ENCODE measurements at regions not wholly inside any gene's neighbourhood (a gene's known extent, or its start where the extent isn't known, plus 50 kb on each side); places are given as distances from the start of the nearest gene placed in this dataset.

DNA sequence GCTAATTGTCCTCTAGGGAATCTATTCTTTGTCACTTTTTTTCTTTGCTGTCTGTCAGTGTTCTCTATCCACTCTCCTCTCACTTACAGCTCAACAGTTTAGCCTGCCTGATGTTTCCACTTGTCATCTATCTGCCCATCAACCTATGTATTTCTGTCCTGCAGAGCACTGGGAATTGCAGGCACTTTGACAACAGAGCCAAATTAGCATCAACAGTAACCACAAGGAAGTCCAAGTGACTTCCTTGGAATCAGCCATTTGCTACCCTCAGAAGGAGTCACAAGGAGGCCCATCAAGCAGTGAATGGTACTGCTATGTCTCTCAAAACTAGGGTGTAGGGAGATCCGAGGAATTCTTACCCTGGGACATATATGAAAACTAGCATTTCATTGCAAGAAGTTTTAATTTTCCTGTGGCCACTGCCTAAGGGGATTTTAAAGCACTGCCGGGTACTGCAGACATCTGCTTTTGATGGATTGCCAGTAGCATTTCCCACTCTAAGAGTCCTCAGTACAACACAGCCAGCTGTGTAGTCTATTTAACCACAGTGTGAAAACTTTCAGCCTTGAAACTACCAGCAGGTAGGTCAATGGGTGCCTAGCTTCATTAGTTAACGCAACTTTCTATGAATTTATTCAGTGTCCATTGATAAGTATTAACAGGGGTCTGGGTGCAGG, 898.8 kb downstream of the NTRK3 start:
- no peak for DNase-seq

DNA sequence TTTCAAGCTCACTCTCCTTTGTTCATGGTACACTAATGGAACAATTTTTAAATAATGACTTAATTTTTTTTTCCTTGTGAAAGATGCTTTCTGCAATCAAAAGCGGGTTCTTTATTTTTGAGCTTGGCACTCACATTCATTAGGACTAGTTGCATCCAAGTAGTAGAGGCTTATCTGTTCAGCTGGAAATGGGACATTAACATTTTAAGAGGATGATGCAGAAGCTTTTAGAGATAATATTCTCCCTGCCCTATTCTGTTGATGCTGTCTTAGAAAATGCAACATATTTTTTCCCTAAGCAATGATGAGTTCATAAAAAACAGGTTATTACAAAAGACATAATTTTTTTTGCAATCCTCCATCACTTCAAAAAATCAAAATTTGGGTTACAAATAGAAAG, 900.6 kb downstream of the NTRK3 start:
- DNase-seq, result no peak

DNA sequence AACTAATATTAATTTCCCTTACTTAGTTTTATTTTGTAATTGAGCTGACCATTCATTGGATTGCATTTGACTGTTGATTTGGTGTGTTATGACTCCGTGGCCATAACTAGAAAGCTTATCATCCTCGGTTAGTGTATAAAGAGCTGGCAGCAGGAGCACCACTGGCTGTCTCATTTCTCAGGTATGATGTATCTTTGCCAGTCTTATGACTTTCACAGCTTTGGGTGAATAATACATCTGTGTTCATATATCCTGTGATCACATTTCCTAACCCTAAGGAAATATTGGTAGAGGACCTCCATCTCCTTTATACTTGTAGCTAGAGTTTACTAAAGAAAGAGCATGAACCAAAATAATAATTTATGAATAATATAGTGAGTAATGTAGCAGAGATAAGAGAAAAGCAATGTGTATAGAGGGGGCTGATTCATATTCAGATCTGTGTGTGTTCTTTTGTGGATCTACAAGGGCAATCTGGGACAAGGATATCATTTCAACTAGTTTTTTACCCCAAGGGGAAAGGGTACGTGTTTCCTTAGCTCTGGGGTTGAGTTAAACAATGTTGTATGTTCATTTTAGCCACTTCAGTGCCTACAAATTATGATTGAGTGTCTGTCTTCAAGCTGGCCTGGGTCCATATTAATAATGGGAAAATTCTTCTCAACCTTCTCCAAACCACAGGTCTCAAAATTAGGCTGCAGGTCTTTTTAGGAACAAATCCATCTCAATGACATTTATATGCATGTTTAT, 901.7 kb downstream of the NTRK3 start:
- DNase-seq, result no peak

DNA sequence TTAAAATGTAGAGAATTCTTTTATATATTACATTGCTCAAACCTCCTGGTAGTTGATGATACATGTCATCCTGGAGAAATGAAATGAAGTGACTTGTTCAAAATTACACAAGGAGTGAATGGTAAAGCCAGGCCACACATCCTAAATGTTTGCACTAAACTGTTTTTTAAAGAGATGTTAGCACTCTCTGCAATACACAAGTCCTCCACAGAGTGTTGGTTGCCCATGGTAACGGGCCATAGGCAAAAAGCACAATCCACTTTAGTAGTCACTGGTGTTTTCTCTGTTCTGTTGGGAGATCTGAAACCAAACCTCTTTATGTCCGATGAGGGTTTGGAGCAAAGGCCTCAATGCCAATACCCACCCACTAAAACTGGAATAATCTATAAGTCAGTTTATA, 907.4 kb downstream of the NTRK3 start:
- DNase-seq, result peak in 1 of 2 donors; percentile 7

DNA sequence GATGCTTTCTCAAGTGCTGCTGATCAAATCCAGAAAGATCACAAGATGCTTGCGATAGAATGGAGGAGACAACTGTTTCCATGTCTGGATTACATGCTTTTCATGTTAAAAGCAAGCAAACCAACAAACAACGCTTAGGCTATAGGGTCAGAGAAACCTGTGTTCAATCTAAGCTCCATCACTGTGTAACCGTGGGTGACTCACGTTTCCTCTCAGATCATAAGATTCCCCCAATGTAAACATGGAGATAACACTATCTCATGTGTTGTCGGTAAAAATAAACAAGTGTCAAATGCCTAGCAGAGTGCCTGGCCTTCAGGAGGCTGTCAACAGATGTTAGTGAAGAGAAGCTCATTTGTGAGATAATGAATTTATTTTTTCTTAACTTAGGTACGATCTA, 907.8 kb downstream of the NTRK3 start:
- DNase-seq, result no peak

DNA sequence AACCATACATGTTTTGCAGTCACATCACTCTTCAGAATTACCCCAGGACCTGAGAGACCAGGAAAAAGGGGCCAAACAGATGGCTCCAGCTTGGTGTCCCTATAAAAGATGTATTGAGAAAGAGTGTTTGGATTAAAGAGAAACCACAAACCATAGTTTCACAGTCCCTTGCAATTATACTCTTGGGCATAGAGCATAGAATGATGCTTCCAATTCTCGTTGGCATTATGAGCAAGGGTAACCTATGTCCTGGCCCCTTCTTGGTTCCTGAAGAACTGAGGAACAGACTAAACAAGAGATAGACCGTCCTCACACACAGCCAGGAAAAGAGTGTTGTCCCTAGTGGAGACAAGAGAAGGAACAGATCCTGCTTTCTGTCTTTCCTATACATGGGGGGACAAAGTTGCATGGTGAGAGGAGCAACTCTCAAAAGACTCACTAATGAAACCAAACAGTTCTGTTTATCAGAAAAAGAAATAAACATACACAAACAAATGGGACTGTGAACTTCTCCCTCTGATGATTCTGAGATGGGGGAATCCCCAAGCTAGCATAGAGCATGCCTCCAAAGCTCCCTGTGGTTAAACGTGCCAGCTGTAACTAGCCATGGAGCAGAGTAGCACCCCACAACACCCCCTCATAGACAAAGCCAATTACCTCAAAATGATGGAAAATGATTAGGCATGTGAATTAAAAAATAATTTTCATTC, 908.6 kb downstream of the NTRK3 start:
- DNase-seq, result no peak

DNA sequence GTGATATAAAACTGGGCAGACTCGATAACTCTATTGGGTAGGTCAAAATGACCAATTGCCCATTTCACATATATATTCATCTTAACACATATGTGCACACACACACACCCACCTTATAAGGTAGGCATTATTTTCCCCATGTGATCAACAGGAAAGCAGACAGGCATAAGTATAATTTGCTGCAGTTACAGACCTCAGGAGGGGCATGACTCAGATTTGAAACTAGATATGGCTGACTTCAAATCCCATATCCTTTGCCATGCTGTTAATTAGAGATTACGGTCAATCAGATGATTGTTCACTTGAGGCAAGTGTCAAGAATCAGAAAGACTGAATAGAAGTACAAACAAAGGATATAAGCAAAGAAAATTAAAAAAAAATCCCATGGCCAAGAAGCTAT, 910.6 kb downstream of the NTRK3 start:
- DNase-seq, result no peak

DNA sequence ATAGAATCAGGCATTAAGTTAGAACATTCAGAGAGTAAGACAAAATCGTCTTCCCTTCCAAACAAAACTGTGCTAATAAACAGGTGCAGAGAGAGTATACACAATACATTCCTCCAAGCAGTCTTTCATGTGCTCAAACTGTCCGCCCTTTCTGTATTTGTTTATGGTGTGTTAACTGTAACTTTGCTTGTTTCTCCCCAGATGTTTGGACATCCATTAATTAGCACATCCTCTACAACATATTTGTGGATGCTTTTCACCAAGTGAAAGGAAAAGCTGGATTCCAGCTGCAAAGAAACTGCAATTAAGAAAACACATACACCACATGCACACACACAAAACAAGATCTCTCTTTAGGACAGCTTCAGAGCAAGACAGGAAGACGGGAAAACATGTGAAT, 912.6 kb downstream of the NTRK3 start:
- no peak for DNase-seq

DNA sequence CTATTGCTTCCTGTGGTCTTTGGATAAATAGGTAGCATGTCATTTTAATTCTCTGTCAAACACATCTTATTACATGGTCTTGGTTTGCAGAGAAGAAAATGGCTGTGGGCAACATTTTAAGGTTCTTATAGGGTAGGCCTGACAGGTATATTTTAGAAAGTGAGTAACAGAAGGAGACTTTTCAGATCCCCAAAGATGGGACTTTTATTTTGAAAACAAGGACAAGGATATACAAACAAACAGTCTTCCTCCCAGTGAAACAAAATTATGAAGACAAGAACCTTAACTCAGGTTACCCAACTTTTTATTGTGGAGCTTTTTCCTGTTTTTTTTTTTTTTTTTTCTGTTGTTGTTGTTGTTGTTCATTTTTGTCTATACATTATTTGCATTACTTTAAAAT, 916.2 kb downstream of the NTRK3 start:
- no peak for DNase-seq

DNA sequence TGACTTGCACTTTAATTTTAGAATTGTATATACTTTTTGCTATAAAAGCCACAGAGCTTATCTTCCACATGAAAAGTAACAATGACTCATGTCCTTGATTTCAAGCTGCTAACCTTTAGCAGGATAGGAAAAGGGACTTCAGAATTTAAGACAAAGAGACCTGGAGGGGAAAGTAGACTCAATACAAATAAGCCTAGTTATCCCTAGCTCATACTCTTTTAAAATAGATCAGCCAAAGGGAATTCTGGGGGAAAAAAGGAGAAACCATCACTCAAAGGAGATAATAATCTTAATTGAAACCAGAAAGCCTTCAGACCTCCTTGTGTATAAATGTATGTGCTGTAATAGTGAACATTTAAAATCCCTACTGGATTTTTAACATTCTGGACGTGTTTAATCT, 930.3 kb downstream of the NTRK3 start:
- DNase-seq, result no peak

DNA sequence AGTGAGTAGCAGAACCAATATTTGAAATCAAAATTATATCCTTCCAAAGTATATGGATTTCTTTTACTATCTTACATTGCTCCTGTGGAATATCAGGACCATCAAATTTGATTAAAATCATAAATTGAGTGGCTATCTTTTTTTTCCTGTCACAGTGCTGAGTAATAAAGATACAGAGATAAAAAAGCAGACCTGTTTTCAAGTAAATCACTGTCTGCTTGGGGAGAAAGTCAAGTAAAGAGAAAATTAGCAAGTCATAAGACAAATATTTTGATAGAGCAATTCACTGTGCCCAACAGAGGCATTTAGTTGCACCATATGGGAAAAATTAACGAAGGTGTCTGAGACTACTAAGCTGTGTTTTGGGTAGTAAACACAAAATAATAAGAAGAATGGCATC, 933.7 kb downstream of the NTRK3 start:
- DNase-seq, result no peak

DNA sequence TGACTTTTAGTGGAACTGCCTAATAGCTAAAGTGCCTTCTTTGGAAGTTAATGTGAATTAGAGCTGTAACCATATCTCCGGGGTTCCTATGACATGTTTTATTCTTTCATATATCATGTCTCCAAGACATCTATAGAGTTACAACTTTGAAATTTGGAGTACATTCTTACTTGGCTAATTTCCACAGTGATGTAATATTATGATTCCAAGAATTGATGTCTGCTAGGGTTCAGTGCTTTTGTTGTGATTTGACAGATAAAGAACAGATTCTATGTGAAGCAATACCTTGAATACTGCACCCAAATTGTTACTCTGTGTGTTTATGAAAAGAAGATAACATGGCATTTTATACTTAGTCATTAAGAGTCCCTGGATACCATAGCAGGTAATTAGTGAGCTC, 934.3 kb downstream of the NTRK3 start:
- DNase-seq, result no peak

DNA sequence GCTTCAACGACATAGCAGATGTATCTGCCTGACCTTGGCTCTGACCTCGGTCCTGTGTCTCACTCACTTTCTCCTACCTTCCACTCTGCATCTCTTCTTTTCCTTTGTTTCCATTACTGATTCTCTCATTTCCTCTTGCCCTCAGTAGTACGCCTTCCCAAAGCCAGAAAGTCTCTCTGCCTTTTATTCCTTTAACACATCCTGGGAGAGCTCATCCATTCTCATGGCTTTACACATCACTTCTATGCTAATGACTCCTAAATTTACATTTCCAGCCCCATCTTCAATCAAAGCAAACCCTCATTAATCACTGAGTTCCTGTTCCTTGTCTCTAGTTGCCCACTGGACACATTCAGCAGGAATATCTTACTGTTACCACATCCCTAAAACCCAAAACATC, 938.6 kb downstream of the NTRK3 start:
- DNase-seq, result no peak

DNA sequence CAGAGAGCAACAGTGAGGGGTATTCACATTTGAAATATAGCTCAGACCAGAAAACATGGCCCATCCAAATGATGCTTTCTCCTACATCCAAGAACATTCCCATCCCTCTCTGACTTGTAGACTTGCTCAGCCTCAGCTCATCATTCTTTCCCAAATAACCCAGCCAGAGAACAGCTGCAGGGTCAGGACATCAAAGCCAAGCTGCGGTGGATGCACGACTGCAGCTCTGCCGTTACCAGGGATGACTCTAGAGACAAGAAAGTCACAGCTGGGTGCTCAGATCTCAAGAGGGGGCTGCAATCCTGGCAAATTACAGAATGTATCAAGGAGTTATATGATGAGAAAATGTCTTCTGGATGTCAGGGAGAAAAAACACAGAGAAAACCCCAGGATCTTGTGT, 944.3 kb downstream of the NTRK3 start:
- DNase-seq, result peak in 1 of 2 donors; percentile 0

DNA sequence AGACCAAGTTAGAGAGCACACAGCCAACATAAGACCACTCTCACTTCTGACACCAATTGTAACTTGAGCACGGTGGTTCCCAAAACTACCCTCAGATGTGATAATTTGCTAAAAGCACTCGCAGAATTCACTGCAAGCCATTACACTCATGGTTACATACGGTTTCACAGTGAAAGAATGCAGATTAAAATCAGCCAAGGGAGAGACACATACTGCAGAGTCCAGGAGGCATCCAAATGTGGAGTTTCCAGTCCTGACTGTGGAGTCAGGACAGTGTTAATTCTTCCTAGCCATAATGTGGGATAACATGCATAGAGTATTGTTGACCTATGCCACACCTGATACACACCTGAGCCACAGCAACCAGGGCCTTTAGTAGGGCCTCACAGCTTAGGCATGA, 956.4 kb downstream of the NTRK3 start:
- no peak for DNase-seq

DNA sequence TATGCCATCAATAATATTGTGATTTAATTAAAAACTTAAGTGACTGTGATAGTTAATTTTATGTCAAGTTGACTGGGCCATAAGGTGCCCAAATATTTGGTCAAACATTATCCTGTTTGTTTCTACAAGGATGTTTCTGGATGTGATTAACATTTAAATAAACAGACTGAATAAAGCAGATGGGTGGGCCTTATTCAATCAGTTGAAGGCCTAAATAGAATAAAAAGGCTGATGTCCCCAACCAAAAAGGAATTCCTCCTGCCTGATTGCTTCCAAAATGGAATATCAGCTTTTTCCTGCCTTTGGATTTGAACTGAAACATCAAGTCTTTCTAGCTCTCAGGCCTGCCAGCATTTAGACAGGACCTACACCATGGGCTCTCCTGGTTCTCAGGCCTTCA, 961.7 kb downstream of the NTRK3 start:
- no peak for DNase-seq

DNA sequence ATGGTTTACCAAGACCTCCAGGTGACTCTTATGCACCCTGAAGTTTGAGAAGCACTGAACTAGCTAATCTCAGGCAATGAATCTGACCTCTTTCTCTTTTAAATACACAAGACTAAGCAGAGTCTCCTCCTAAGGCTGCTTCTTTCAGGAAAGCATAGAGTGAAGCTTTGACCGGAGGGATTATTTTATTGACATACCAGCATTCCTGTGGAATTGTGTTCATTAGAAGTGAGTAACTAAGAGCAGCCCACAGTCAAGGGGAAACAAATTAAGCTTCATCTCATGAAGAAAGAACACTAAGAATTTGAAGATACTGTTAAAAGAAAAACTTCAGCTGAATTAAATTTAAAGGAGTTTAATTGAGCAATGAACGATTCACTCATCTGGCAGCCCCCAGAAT, 963.5 kb downstream of the NTRK3 start:
- no peak for DNase-seq

DNA sequence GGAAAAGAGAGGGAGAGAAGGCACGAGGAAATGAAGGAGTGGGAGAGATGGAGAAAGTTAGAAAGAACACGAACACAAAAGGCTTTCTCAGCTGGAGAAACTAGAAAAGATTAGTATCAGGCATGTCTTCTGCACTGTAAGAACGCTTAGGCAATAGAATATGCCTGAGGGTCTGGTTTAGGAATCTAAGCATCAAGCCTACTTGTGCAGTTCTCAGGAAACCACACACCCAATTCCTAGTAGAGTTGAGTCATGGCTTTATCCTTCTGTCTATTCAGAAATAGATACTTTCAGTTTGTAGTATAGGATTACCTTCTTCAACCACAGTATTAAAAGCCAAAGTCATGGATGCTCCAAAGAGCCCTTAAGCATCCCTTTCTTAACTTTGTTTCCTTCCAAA, 969.4 kb downstream of the NTRK3 start:
- DNase-seq, result no peak

DNA sequence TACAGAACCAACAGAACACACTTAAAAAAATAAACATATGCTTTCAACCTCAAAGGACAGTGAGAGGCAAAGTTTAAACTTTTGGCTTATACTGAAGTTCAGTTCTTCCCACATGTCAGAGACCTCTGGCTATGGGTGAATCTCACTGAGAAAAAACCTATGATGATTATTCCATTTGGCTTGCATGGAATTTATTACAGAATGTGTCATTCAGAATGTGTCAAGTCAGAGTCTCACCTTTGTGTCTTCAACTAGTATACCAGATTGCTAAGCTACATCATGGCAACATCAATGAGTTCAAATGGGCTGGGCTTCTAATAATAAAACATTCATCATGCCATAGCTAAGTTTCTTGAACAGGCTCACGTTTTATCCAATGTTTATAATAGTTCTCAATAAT, 987.0 kb downstream of the NTRK3 start:
- no peak for DNase-seq

DNA sequence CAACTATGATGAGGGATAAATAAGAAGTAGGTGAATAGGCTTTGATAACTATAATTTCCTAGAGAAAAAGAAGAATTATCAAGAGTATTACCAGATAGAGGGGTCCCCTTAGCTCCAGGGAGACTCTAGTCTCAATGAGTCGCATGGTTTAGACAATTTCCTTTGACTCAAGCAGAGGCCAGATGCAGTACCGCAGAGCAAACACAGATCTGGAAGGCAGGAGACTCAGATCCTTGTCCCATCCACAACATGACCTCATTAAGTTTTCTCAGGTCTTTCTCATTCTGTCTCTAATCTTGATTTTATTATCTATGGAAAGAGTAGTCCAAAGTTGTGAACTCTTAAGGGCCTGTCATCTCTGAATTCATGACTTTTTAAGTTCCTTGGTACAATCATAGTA, 987.9 kb downstream of the NTRK3 start:
- no peak for DNase-seq

DNA sequence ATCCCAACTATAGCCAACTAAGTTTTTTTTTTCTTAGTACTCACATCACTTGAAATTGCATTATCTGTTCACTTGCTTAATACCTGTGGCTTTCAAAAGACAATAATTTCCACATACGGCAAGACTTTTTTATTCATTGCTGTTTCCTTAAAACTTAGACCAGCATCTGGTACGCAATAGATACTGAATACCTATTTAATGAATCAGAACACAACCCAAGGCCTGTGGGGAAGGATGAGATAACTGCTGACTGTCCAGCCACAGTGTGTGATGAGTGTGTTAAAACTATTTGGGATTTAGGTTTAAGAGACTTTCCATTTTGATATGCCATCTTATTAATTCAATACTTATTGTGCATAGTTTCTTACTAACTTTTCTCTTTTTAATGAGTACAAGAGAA, 988.7 kb downstream of the NTRK3 start:
- no peak for DNase-seq

DNA sequence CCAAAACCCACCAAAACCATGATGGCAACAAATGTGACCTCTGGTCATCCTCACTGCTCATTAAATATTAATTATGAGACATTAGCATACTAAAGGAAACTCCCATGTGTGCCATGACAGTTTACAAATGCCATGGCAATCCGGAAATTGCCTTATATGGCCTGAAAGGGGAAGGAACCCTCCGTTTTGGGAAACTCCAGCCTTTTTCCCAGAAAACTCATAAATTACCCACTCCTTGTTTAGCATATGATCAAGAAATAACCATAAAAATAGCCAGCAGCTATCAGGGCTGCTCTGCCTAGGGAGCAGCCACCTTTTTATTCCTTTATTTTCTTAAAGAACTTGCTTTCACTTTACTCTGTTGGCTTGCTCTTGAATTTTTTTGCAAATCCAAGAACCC, 992.7 kb downstream of the NTRK3 start:
- DNase-seq, result no peak

DNA sequence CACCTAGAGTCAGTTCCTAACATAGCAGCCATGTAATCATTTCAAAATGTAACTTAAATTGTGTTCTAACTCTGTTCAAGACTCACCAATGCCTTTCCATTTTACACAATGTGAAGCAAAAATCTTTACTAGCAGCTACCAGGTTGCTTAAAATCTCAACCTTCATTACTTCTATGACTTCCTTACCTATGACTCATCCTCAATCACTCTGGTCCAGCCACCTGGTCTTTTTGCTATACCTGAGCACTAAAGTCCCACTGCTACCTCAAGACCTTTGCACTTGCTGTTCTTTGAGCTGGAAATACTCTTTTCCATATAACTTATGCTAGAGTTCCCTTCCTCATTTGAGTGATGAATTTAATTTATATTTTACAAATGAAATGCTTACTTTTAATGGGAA, 993.2 kb downstream of the NTRK3 start:
- no peak for DNase-seq
